ENCODE measurements at regions not wholly inside any gene's neighbourhood (a gene's known extent, or its start where the extent isn't known, plus 50 kb on each side); places are given as distances from the start of the nearest gene placed in this dataset.

- TF ChIP-seq CTCF (IDR thresholded peaks at IDR 0.05) (no peak), POLR2A (IDR thresholded peaks at IDR 0.05) (no peak)
Observed at GRCh38 chr17:21815352-21816063, 123.2 kb downstream of the KCNJ18 start.
